ENCODE measurements at regions not wholly inside any gene's neighbourhood (a gene's known extent, or its start where the extent isn't known, plus 50 kb on each side); places are given as distances from the start of the nearest gene placed in this dataset.

GRCh38 chr20:24296477-24297261 is 172.8 kb upstream of the SYNDIG1 start:
- no peak for DNase-seq (ENCODE audit: low read depth in 1 of 2, low spot score in 1 of 2)
- peaks cover 48% of the 10 kb centered on the region for H3K27me3 ChIP-seq
- no peak overlapping the region for H3K4me3 ChIP-seq
- no peaks in the 10 kb centered on the region for H3K36me3 ChIP-seq
- H3K9me3 ChIP-seq (ENCODE audit: low read depth): no peaks in the 10 kb centered on the region
- no peak overlapping the region for H3K27ac ChIP-seq
- no peaks in the 10 kb centered on the region for H3K4me1 ChIP-seq (ENCODE audit: low read depth)
- no peak for TF ChIP-seq CTCF (IDR thresholded peaks at IDR 0.05; ENCODE audit: low read depth, low read length)

GRCh38 chr20:24291014-24291413 is 178.4 kb upstream of the SYNDIG1 start:
- no peaks in the 10 kb centered on the region for H3K4me1 ChIP-seq (ENCODE audit: low read depth)
- H3K9me3 ChIP-seq (ENCODE audit: low read depth): no peaks in the 10 kb centered on the region
- no peak overlapping the region for H3K4me3 ChIP-seq
- H3K36me3 ChIP-seq: no peaks in the 10 kb centered on the region
- no peak overlapping the region for H3K27ac ChIP-seq
- DNase-seq (ENCODE audit: low read depth in 1 of 2, low spot score in 1 of 2): no peak
- peaks cover 24% of the 10 kb centered on the region for H3K27me3 ChIP-seq
- TF ChIP-seq CTCF (IDR thresholded peaks at IDR 0.05; ENCODE audit: low read depth, low read length): no peak

GRCh38 chr20:24289737-24290481 is 179.5 kb upstream of the SYNDIG1 start:
- TF ChIP-seq CTCF (IDR thresholded peaks at IDR 0.05; ENCODE audit: low read depth, low read length): no peak
- H3K4me1 ChIP-seq (ENCODE audit: low read depth): no peaks in the 10 kb centered on the region
- no peaks in the 10 kb centered on the region for H3K9me3 ChIP-seq (ENCODE audit: low read depth)
- no peak overlapping the region for H3K27ac ChIP-seq
- H3K27me3 ChIP-seq: peaks cover 16% of the 10 kb centered on the region
- no peaks in the 10 kb centered on the region for H3K36me3 ChIP-seq
- no peak overlapping the region for H3K4me3 ChIP-seq
- peak in 1 of 2 donors; percentile 2 for DNase-seq (ENCODE audit: low read depth in 1 of 2, low spot score in 1 of 2)

GRCh38 chr20:24283186-24283585 is 186.2 kb upstream of the SYNDIG1 start:
- no peaks in the 10 kb centered on the region for H3K9me3 ChIP-seq (ENCODE audit: low read depth)
- H3K4me1 ChIP-seq (ENCODE audit: low read depth): no peaks in the 10 kb centered on the region
- no peak overlapping the region for H3K27ac ChIP-seq
- H3K36me3 ChIP-seq: no peaks in the 10 kb centered on the region
- H3K4me3 ChIP-seq: no peak overlapping the region
- TF ChIP-seq CTCF (IDR thresholded peaks at IDR 0.05; ENCODE audit: low read depth, low read length): no peak
- peaks cover 7% of the 10 kb centered on the region for H3K27me3 ChIP-seq
- DNase-seq (ENCODE audit: low read depth in 1 of 2, low spot score in 1 of 2): no peak

GRCh38 chr20:24277196-24277595 is 192.2 kb upstream of the SYNDIG1 start:
- no peak for TF ChIP-seq CTCF (IDR thresholded peaks at IDR 0.05; ENCODE audit: low read depth, low read length)
- no peak for DNase-seq (ENCODE audit: low read depth in 1 of 2, low spot score in 1 of 2)
- Histone ChIP-seq H3K4me1 (ENCODE audit: low read depth) (no peaks in the 10 kb centered on the region), H3K9me3 (ENCODE audit: low read depth) (no peaks in the 10 kb centered on the region), H3K4me3 (no peak overlapping the region), H3K27ac (no peak overlapping the region), H3K36me3 (no peaks in the 10 kb centered on the region), H3K27me3 (peaks cover 7% of the 10 kb centered on the region)

All from cardiac muscle cell (in vitro differentiated cells and primary cell).